AG10803 (cell line): ENCODE measurements at regions not wholly inside any gene's neighbourhood (a gene's known extent, or its start where the extent isn't known, plus 50 kb on each side); places are given as distances from the start of the nearest gene placed in this dataset.
A peak's percentile ranks its signal among the peaks of the same experiment; 100 is the strongest.

Experiments used
- DNase-seq: peaks from one replicate; pipeline ENCODE4 v3.0.0; 2010; ENCODE audit warnings: low read depth
- H3K4me3 ChIP-seq: 2 replicates; pipeline ENCODE4 v1.5.1; 2011; ENCODE audit warnings: mild to moderate bottlenecking, low read length, control low read depth
- CTCF ChIP-seq: conservative IDR thresholded peaks from 2 replicates; pipeline ENCODE4 v1.5.1; 2011; ENCODE audit warnings: mild to moderate bottlenecking, low read length, control low read depth, inconsistent platforms

GRCh38 chr1:72649211-72649888, 367.0 kb upstream of the NEGR1 start:
- no peak for TF ChIP-seq CTCF

GRCh38 chr1:72648465-72648864, 366.1 kb upstream of the NEGR1 start:
- H3K4me3 ChIP-seq = no peak overlapping the region
- TF ChIP-seq CTCF = no peak
- no peak for DNase-seq

More at GRCh38 chr1:72649211-72649888, 367.0 kb upstream of the NEGR1 start:
- no peak for DNase-seq
- H3K4me3 ChIP-seq = no peak overlapping the region

GRCh38 chr1:72643142-72643541, 360.8 kb upstream of the NEGR1 start:
- no peak for DNase-seq
- no peak for TF ChIP-seq CTCF
- no peak overlapping the region for H3K4me3 ChIP-seq

GRCh38 chr1:72637593-72637992, 355.3 kb upstream of the NEGR1 start:
- no peak for DNase-seq
- TF ChIP-seq CTCF = no peak
- no peak overlapping the region for H3K4me3 ChIP-seq

- no peak overlapping the region for H3K4me3 ChIP-seq
- no peak for TF ChIP-seq CTCF
- no peak for DNase-seq
Measured at GRCh38 chr1:72636631-72637030, 354.3 kb upstream of the NEGR1 start.

- no peak overlapping the region for H3K4me3 ChIP-seq
- TF ChIP-seq CTCF = no peak
- DNase-seq = peak; percentile 46
Measured at GRCh38 chr1:72635719-72636118, 353.4 kb upstream of the NEGR1 start.

GRCh38 chr1:72634946-72635345, 352.6 kb upstream of the NEGR1 start:
- H3K4me3 ChIP-seq = no peak overlapping the region
- DNase-seq = no peak
- no peak for TF ChIP-seq CTCF
